Common myeloid progenitor, CD34-positive (primary cell): ENCODE measurements at regions not wholly inside any gene's neighbourhood (a gene's known extent, or its start where the extent isn't known, plus 50 kb on each side); places are given as distances from the start of the nearest gene placed in this dataset.
A peak's percentile ranks its signal among the peaks of the same experiment; 100 is the strongest.

Experiments used
- CTCF ChIA-PET: fragments of 350-600 bp; sonication (Branson Sonifier 250); formaldehyde crosslinking; loops from one replicate; lab custom pipeline; 2021; ENCODE audit warnings: antibody characterized with exemption; lab: Charles Lee
- POLR2A ChIA-PET: fragments of 350-600 bp; sonication (Branson Sonifier 250); formaldehyde crosslinking; loops from one replicate; lab custom pipeline; 2021; ENCODE audit warnings: antibody characterized with exemption; lab: Charles Lee
- DNase-seq, 3 donors: peaks; one replicate each; pipeline versions ENCODE4 v3.0.0 to v3.0.0-alpha.2; 2013
- H3K27ac ChIP-seq, 2 experiments: 1 replicate in 1 of 2; 2 replicates in 1 of 2; pipeline ENCODE4 v1.7.0; 2013; ENCODE audit warnings: inconsistent platforms in 2 of 2, low read length in 2 of 2, mild to moderate bottlenecking in 2 of 2, low read depth in 1 of 2, moderate library complexity in 1 of 2; ENCODE audit not compliant: severe bottlenecking in 2 of 2, insufficient read depth in 1 of 2, poor library complexity in 1 of 2
- H3K27me3 ChIP-seq, 5 experiments: replicated peaks in 2 of 5; 1 replicate in 3 of 5; 2 replicates in 2 of 5; pipeline versions ENCODE4 v1.6.1 to v1.7.0; 2013; ENCODE audit warnings: low read length in 4 of 5, mild to moderate bottlenecking in 2 of 5, moderate library complexity in 2 of 5, inconsistent platforms in 1 of 5; ENCODE audit not compliant: insufficient read depth in 5 of 5, control insufficient read depth in 4 of 5
- H3K36me3 ChIP-seq, 4 experiments: 1 replicate in 2 of 4; 2 replicates in 2 of 4; pipeline versions ENCODE4 v1.6.1 to v1.7.0; 2013; ENCODE audit warnings: low read length in 3 of 4, control low read depth in 1 of 4, mild to moderate bottlenecking in 1 of 4; ENCODE audit not compliant: control insufficient read depth in 4 of 4, insufficient read depth in 4 of 4
- H3K4me1 ChIP-seq, 4 experiments: 1 replicate in 3 of 4; 2 replicates in 1 of 4; pipeline versions ENCODE4 v1.6.1 to v1.7.1; 2013; ENCODE audit warnings: low read length in 3 of 4, mild to moderate bottlenecking in 3 of 4, control low read depth in 1 of 4, inconsistent platforms in 1 of 4, moderate library complexity in 1 of 4; ENCODE audit not compliant: control insufficient read depth in 4 of 4, insufficient read depth in 4 of 4; ENCODE audit errors: control extremely low read depth in 1 of 4
- H3K4me3 ChIP-seq, 7 experiments: 1 replicate in 4 of 7; 2 replicates in 3 of 7; pipeline versions ENCODE4 v1.5.1 to v1.7.0; 2013; ENCODE audit warnings: mild to moderate bottlenecking in 7 of 7, low read length in 6 of 7, moderate library complexity in 6 of 7, inconsistent platforms in 2 of 7, low read depth in 2 of 7, control low read depth in 1 of 7; ENCODE audit not compliant: insufficient read depth in 4 of 7, control insufficient read depth in 1 of 7; ENCODE audit errors: extremely low read depth in 1 of 7
- H3K9me3 ChIP-seq, 5 experiments: 1 replicate in 4 of 5; 2 replicates in 1 of 5; pipeline versions ENCODE4 v1.6.1 to v1.7.1; 2013; ENCODE audit warnings: low read length in 4 of 5, mild to moderate bottlenecking in 2 of 5, inconsistent platforms in 1 of 5, low read depth in 1 of 5, moderate library complexity in 1 of 5; ENCODE audit not compliant: control insufficient read depth in 4 of 5, insufficient read depth in 2 of 5; ENCODE audit errors: control extremely low read depth in 1 of 5
- WGBS: methylation state at CpG from one replicate; pipeline ENCODE4 v1.1.5; 2013; ENCODE audit not compliant: insufficient coverage; 5-methylcytosine and 5-hydroxymethylcytosine counted together

DNA sequence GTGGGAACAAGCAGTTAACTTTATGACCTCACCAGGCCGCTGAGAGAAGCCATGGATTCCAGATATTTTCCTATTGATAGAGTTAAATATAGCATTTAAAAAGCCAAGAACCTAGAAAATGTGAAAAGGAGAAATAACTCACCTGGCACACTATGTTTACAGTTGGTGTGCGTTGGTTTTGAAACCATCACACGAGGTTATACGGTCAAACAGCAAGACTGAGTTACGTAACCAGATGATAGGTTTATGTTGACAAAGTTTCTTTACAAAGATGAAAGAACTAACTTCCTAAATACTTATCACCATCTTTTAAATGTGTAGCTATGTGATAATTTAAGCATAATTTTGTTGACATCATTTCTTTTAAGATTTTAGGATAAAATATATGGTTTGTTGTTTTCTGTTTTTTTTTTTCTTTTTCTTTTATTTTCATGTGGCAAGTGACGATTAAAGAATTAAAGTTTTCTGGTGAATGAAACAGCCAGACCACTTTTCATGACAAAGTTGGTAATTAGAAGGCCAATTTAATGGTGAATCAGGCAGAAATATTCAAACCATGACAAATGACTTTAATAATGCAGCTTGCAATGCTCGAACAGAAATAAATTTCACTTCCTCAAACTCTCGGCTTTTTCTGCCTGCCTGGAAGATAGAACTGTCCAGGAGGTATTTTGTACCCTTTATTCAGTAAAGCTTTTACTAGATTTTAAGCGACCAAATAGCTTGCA, 339.1 kb upstream of the OBI1 start:
- H3K36me3 ChIP-seq: no peaks in the 10 kb centered on the region
- H3K4me3 ChIP-seq: no peak overlapping the region
- DNase-seq: no peak
- peaks cover 0 to 7% (median 0%) of the 10 kb centered on the region in 5 experiments for H3K27me3 ChIP-seq
- WGBS: 62% methylated on average over 3 of the region's 9 CpGs
- POLR2A ChIA-PET: no interaction called here
- no peaks in the 10 kb centered on the region for H3K9me3 ChIP-seq
- CTCF ChIA-PET: no interaction called here
- H3K27ac ChIP-seq: no peak overlapping the region
- no peaks in the 10 kb centered on the region for H3K4me1 ChIP-seq

DNA sequence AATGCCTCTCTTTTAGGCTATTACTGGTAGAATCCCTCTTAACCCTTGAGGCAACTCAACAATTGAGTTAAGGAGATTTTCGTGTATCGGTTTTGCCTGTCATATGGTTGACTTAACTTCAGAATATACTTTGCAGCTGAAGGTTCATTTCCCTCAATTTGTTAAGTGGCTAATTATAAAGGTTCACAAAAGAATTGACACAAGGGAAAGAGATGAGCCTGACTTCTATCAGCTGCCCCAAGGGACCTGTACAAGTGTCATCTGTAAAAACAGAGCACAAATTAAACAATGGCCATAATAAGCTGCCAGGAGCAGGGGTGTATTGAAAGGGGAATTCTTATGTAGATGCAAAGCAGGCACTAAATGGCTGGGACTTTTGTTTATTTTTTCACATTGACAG, 334.8 kb upstream of the OBI1 start:
- 100% methylated on average over 1 of the region's 2 CpGs for WGBS
- CTCF ChIA-PET: no interaction called here
- H3K9me3 ChIP-seq: no peaks in the 10 kb centered on the region
- peaks cover 0 to 4% (median 0%) of the 10 kb centered on the region in 5 experiments for H3K27me3 ChIP-seq
- H3K4me3 ChIP-seq: no peak overlapping the region
- DNase-seq: no peak
- H3K4me1 ChIP-seq: no peaks in the 10 kb centered on the region
- POLR2A ChIA-PET: no interaction called here
- no peak overlapping the region for H3K27ac ChIP-seq
- no peaks in the 10 kb centered on the region for H3K36me3 ChIP-seq

DNA sequence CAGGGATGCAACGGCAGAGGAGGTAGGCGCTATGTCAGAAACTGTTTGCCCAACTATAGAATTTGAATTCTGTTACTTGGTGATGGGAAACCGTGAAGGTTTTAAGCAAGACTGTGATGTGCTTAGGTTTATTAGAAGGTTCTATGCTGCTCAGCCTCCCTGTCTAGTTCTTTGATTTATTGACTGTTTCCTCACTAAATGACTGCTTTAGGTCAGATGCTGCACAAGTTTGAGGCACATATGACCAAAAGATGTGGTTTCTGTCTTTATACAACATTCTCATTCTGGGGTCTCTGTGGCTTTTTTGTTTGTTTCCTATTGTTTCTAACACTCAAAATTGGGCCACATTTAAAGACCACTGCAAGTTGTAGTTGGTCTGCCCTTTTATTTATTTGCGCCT, 323.0 kb upstream of the OBI1 start:
- ChIA-PET CTCF (no interaction called here), POLR2A (no interaction called here)

DNA sequence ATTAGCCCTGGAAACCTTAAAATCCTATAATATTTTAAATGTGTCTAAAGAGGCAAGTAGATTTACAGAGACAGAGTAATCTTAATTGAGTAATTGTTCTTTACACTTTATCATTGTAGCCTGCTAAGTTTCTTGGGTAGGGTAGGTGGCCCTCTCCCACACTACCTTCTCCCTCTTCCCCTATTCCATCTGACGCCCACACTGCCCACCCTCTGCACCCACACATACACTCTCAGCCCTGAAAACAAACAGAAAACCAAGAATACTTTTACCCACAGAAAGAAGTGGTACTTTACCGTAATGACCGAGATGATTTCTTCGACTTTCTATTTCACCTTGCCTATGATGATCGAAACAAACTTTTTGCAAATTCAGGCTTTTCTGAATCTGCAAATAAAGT, 320.4 kb upstream of the OBI1 start:
- DNase-seq: no peak
- Histone ChIP-seq H3K36me3 (no peaks in the 10 kb centered on the region), H3K4me3 (no peak overlapping the region), H3K4me1 (no peaks in the 10 kb centered on the region), H3K27ac (no peak overlapping the region), H3K9me3 (no peaks in the 10 kb centered on the region), H3K27me3 (peaks cover 0 to 3% (median 3%) of the 10 kb centered on the region in 5 experiments)
- ChIA-PET CTCF (interaction anchor here (0.8 to 2.0 kb wide), 5 partner anchors 7 to 848 kb away, joined by 3 to 10 read pairs (median 5); no protein-coding TSS in a partner anchor), POLR2A (no interaction called here)
- 91% methylated on average over 5 of the region's 5 CpGs for WGBS

More for the DNA sequence above, 323.0 kb upstream of the OBI1 start:
- Histone ChIP-seq H3K36me3 (no peaks in the 10 kb centered on the region), H3K9me3 (no peaks in the 10 kb centered on the region), H3K27me3 (peaks cover 0 to 3% (median 3%) of the 10 kb centered on the region in 5 experiments), H3K27ac (no peak overlapping the region), H3K4me3 (no peak overlapping the region), H3K4me1 (no peaks in the 10 kb centered on the region)
- WGBS: 90% methylated on average over 3 of the region's 4 CpGs
- no peak for DNase-seq

DNA sequence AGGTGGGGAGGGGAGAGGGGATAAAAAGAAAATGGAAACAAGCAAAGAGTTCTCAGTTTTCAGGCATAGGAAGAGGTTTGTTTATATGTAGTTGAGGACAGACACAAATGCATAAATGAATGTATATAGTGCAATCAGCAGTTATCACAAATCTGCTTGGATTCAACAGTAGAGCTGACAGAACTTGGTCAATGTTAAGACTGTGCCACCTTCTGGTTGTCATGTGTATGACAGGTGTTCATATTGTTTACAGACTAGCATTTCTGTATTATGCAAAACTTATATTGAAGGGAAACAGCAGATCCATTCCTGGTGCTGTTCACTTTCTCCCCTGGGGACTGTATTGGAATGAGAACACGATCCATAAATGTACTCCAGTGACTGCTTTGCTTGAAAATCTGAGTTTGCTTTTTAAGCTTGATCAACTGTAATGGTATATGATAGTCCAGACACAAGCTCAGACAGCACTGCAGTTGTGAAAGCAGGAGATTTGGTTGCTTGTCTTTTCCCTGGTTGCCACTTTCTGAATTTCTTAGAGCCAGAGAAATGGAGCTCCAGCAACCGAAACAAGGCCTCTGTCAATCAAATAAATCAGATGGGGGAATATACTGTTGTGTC, 319.5 kb upstream of the OBI1 start:
- Histone ChIP-seq H3K4me3 (no peak overlapping the region), H3K9me3 (no peaks in the 10 kb centered on the region), H3K36me3 (no peaks in the 10 kb centered on the region), H3K27ac (no peak overlapping the region), H3K4me1 (no peaks in the 10 kb centered on the region), H3K27me3 (peaks cover 0 to 3% (median 0%) of the 10 kb centered on the region in 5 experiments)
- ChIA-PET POLR2A (no interaction called here), CTCF (interaction anchor here (0.6 to 2.0 kb wide), 11 partner anchors 8 to 848 kb away, joined by 3 to 10 read pairs (median 4); no protein-coding TSS in a partner anchor)
- 40% methylated on average over 1 of the region's 2 CpGs for WGBS
- peak; percentile 50 to 80 (median 72) for DNase-seq

DNA sequence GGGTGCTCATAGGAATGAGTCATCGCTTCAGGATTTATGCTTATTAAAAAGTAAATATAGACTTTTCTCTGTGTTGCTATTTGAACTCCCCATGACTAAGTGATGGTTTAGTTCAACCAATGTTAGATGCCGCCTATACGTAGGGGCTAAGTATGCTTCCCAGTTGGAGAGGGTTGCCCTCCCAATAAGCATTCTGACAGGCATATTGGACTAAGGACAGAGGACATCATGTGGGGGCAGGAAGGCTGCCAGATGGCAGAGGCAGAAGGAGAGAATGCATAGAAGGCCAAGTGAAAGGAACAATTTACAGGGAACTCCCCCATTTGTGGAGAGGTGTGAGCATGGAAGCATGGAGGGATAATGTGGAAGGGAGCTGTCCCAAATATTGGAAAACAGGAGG, 318.4 kb upstream of the OBI1 start:
- Histone ChIP-seq H3K4me3 (no peak overlapping the region), H3K4me1 (no peaks in the 10 kb centered on the region), H3K9me3 (no peaks in the 10 kb centered on the region), H3K27me3 (no peaks in the 10 kb centered on the region), H3K27ac (no peak overlapping the region), H3K36me3 (no peaks in the 10 kb centered on the region)
- DNase-seq: no peak
- WGBS: 100% methylated on average over 3 of the region's 3 CpGs
- POLR2A ChIA-PET: no interaction called here
- CTCF ChIA-PET: interaction anchor here (1.3 to 2.0 kb wide), 3 partner anchors 10 to 838 kb away, joined by 4 to 10 read pairs (median 7); no protein-coding TSS in a partner anchor

DNA sequence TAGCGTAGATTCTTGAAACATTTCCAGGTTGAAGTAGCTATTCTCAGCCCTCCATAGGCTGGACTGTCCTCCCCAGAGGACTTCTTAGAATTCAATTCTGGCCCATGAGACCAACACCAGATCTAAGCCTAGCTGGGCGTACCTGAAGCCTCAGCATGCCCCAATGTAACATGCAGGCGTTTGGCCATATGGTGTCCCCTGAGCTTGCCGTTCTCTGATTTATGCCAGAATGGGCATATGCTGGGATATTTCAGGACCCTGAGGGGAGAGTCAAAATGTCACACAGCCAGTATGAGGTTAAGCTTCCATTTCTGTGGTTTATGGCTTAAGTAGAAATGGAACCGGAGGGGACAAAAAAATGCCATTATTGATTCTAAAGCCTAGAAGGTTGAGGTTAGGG, 317.7 kb upstream of the OBI1 start:
- DNase-seq: no peak
- Histone ChIP-seq H3K9me3 (no peaks in the 10 kb centered on the region), H3K36me3 (no peaks in the 10 kb centered on the region), H3K4me3 (no peak overlapping the region), H3K27ac (no peak overlapping the region), H3K4me1 (no peaks in the 10 kb centered on the region), H3K27me3 (no peaks in the 10 kb centered on the region)
- WGBS: 94% methylated on average over 3 of the region's 5 CpGs
- POLR2A ChIA-PET: no interaction called here
- CTCF ChIA-PET: interaction anchor here (1.3 to 1.4 kb wide), 2 partner anchors 735 to 839 kb away, joined by 3 to 7 read pairs; no protein-coding TSS in a partner anchor
